ENCODE measurements at regions not wholly inside any gene's neighbourhood (a gene's known extent, or its start where the extent isn't known, plus 50 kb on each side); places are given as distances from the start of the nearest gene placed in this dataset.
A peak's percentile ranks its signal among the peaks of the same experiment; 100 is the strongest.

DNA sequence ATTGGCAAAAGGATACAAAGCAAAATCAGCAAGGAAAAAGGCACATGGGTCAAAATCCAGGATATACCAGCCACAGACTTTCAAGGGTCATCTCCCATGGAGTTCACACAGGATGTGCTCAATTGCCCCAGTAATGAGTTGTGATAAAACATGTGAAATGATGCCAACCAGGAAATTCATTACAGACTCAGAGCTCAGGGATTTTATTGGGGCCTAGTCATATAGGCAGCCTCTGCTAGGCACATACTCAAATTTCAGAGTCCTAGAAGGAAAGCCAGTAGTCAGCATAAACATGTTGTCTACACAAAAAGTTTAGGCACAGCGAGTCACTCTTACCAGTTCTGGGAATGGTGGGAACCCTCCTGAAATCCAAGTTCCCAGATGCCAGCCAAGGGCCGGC lies 64.4 kb upstream of the OSBPL8 start:
- TF ChIP-seq, protein P1, sequence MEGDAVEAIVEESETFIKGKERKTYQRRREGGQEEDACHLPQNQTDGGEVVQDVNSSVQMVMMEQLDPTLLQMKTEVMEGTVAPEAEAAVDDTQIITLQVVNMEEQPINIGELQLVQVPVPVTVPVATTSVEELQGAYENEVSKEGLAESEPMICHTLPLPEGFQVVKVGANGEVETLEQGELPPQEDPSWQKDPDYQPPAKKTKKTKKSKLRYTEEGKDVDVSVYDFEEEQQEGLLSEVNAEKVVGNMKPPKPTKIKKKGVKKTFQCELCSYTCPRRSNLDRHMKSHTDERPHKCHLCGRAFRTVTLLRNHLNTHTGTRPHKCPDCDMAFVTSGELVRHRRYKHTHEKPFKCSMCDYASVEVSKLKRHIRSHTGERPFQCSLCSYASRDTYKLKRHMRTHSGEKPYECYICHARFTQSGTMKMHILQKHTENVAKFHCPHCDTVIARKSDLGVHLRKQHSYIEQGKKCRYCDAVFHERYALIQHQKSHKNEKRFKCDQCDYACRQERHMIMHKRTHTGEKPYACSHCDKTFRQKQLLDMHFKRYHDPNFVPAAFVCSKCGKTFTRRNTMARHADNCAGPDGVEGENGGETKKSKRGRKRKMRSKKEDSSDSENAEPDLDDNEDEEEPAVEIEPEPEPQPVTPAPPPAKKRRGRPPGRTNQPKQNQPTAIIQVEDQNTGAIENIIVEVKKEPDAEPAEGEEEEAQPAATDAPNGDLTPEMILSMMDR (conservative IDR thresholded peaks at IDR 0.05) = no peak
- TF ChIP-seq ZFX (IDR thresholded peaks at IDR 0.05) = peak; percentile 40; the same call in 1 of the 2 replicates

All from C4-2B (cell line).